AG10803 (cell line): ENCODE measurements at regions not wholly inside any gene's neighbourhood (a gene's known extent, or its start where the extent isn't known, plus 50 kb on each side); places are given as distances from the start of the nearest gene placed in this dataset.
A peak's percentile ranks its signal among the peaks of the same experiment; 100 is the strongest.

ENCODE experiments used
- DNase-seq: peaks from one replicate; pipeline ENCODE4 v3.0.0; 2010; ENCODE audit warnings: low read depth
- H3K4me3 ChIP-seq: 2 replicates; pipeline ENCODE4 v1.5.1; 2011; ENCODE audit warnings: mild to moderate bottlenecking, low read length, control low read depth
- TF ChIP-seq, protein P1 (sequence below): conservative IDR thresholded peaks from 2 replicates; pipeline ENCODE4 v1.5.1; 2011; ENCODE audit warnings: mild to moderate bottlenecking, low read length, control low read depth, inconsistent platforms

DNA sequence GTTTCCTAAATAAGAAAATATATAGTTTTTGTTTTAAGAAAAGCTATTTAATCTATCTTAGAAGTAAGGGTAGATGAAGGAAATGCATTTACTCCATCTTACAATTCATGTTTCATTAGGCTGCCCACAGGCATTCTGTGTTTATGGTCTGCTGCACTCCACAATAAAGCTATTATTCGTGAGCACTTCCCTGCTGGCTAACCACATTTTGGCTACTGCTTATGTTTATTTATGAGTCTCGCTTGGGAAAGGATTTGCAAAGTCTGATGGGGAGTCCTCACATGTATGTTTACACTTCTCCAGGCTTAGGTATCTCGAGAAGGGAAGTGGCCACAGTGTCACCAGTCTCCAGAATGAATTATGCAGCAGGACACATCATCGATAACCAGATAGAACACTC lies 260.8 kb upstream of the VCX start:
- TF ChIP-seq, protein P1, sequence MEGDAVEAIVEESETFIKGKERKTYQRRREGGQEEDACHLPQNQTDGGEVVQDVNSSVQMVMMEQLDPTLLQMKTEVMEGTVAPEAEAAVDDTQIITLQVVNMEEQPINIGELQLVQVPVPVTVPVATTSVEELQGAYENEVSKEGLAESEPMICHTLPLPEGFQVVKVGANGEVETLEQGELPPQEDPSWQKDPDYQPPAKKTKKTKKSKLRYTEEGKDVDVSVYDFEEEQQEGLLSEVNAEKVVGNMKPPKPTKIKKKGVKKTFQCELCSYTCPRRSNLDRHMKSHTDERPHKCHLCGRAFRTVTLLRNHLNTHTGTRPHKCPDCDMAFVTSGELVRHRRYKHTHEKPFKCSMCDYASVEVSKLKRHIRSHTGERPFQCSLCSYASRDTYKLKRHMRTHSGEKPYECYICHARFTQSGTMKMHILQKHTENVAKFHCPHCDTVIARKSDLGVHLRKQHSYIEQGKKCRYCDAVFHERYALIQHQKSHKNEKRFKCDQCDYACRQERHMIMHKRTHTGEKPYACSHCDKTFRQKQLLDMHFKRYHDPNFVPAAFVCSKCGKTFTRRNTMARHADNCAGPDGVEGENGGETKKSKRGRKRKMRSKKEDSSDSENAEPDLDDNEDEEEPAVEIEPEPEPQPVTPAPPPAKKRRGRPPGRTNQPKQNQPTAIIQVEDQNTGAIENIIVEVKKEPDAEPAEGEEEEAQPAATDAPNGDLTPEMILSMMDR = no peak
- no peak overlapping the region for H3K4me3 ChIP-seq
- no peak for DNase-seq

DNA sequence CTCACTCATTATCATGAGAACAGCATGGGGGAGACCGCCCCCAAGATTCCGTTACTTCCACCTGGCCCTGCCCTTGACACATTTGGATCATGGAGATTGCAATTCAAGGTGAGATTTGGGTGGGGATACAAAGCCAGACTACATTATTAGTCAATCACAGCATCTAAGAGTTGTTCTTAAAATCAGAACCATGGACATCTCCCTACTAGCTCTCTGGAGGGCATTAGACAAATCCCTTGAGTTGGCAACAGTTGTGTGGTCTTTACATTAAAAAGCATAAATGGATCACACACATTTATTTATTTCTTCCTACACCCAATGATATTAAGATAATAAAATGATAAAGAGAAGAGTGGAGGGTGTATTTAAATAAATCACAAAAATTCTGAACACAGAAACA lies 262.8 kb upstream of the VCX start:
- TF ChIP-seq, protein P1 = no peak
- DNase-seq = no peak
- H3K4me3 ChIP-seq = no peak overlapping the region

DNA sequence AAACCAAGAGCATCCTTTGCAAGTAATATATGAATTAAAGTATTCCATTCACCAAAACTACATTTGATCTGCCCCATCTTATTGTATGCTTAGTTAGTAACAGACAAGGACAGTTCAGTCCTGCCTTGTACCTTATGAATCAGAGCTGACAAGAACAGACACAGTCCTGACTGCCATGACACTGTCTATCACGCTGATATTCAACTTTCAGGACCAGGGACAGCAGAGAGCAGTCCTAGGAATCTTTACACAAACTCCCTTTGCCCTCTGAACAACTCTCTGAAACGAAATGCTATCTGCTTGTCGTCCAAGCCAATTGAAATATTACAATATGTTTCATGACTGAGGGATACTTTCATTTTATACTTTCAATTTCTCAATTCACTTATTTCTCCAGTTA lies 268.6 kb upstream of the VCX start:
- no peak overlapping the region for H3K4me3 ChIP-seq
- DNase-seq = no peak
- TF ChIP-seq, protein P1 = no peak

DNA sequence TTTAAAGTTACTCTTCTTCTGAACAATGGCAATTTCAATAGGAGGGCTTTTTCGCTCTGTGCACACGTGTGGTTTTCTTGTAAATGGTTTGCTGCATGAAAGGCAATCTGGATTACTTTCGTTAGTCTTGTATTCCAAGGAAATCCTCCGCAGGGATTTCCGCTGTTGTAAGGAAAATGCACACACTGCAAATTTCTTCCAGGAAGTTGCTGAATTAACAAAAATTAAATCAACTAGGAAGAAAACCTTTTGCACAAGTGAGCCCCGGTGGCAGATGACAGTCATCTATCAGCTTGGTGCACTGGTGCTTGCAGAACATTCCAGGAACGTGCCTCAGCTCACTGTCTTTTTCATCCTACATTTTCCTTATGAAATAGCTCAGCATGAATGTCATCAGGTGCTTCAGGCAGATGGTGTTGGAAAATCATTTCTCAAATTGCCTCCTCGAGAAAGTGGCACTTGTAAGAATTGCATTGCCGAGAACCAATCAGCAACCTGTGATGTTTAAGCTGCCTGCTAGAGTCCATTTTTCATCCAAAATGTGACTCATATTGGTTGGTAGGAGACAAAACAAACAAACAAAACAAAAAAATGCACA lies 272.4 kb upstream of the VCX start:
- no peak for DNase-seq
- no peak overlapping the region for H3K4me3 ChIP-seq

DNA sequence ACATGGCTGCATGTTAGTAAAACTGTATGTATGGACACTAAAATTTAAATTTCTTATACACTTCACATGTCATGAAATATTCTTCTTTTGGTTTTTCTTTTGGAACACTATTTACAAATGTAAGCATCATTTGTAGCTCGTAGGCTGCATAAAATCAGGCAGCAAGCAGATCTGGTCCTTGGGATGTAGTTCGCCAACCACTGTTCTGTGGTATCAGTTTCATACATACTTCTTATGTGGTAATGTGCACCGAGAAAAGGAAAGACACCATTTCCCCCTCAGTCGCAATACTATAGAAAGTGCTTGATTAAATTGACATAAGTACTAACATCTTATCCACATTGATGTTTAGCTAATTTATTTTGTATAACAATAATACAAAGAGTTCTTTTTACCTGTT lies 274.4 kb upstream of the VCX start:
- DNase-seq = no peak
- H3K4me3 ChIP-seq = no peak overlapping the region
- TF ChIP-seq, protein P1 = no peak

More for the DNA sequence above, 272.4 kb upstream of the VCX start:
- TF ChIP-seq, protein P1 = no peak

DNA sequence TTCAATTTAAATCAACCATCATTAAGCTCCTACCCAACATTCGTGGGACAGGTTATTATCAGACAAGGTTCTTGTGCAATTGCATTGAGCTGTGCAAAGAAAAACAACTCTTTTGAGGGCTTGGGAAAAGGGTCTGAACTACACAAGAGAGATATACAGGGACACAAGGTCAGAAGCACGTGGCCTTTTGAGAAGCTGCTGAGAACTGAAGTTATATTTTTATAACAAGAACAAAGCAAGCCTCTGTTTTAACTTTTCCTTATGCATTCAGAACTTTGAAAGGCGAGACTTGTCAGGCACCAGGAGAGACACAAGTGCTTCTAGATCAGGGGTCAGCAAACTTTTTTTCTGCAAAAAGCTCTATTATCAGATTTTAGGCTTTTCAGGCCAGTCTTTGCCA lies 274.8 kb upstream of the VCX start:
- DNase-seq = no peak
- no peak overlapping the region for H3K4me3 ChIP-seq
- TF ChIP-seq, protein P1 = no peak

DNA sequence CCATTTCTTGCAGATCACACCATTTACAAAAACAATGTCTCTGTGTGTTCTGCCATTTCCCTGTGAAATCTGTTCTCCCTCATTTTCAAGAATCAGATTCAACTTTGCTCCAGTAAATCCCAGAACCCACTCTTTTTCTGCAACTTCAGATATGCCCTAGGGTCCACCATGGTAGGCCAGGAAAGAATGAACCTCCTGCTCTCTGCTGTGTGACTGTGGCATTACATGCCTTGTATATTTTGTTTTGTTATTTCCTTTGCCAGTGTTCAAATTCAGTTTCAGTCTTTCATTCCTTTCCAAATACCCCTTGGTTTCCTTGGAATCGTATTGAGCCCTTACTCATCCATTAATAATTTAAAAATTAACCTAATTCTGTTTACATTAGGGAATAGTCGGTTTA lies 290.2 kb upstream of the VCX start:
- TF ChIP-seq, protein P1 = peak; percentile 23
- no peak overlapping the region for H3K4me3 ChIP-seq
- DNase-seq = no peak
